HepG2 (cell line): ENCODE measurements at regions not wholly inside any gene's neighbourhood (a gene's known extent, or its start where the extent isn't known, plus 50 kb on each side); places are given as distances from the start of the nearest gene placed in this dataset.

Experiments used
- FOXK2 ChIP-seq: fragments of 450-650 bp; IDR thresholded peaks from 2 replicates; pipeline ENCODE4 v1.6.1; 2016
- IRF9 ChIP-seq: sonication (generic); formaldehyde crosslinking; IDR thresholded peaks from 2 replicates; pipeline ENCODE4 v1.8.0; 2022; ENCODE audit warnings: missing genetic modification reagents, mild to moderate bottlenecking, borderline replicate concordance
- NR2F2 ChIP-seq: IDR thresholded peaks from 2 replicates; pipeline ENCODE4 v1.6.1; 2012; ENCODE audit warnings: low read depth, inconsistent platforms, borderline replicate concordance
- POLR2A ChIP-seq, 2 experiments: IDR thresholded peaks; 2 replicates each; pipeline ENCODE4 v1.6.1; 2011; ENCODE audit warnings: low read depth in 2 of 2, low read length in 2 of 2, mild to moderate bottlenecking in 1 of 2, moderate library complexity in 1 of 2; ENCODE audit not compliant: insufficient read depth in 1 of 2
- SRSF9 ChIP-seq: fragments of 200-400 bp; formaldehyde crosslinking; IDR thresholded peaks from 2 replicates; pipeline ENCODE4 v1.6.1; 2018; ENCODE audit warnings: borderline replicate concordance, mild to moderate bottlenecking, low read depth, low read length; ENCODE audit not compliant: insufficient read depth, poor library complexity, severe bottlenecking

- TF ChIP-seq POLR2A (IDR thresholded peaks at IDR 0.05; ENCODE audit: insufficient read depth in 1 of 2, low read depth in 2 of 2, low read length in 2 of 2) (no peak), IRF9 (CRISPR knock-in tag) (no peak), FOXK2 (no peak), SRSF9 (no peak), NR2F2 (no peak)
Measured at GRCh38 chr4:85142451-85142850, 176.0 kb upstream of the WDFY3 start.
